ENCODE measurements at regions not wholly inside any gene's neighbourhood (a gene's known extent, or its start where the extent isn't known, plus 50 kb on each side); places are given as distances from the start of the nearest gene placed in this dataset.
A peak's percentile ranks its signal among the peaks of the same experiment; 100 is the strongest.

DNA sequence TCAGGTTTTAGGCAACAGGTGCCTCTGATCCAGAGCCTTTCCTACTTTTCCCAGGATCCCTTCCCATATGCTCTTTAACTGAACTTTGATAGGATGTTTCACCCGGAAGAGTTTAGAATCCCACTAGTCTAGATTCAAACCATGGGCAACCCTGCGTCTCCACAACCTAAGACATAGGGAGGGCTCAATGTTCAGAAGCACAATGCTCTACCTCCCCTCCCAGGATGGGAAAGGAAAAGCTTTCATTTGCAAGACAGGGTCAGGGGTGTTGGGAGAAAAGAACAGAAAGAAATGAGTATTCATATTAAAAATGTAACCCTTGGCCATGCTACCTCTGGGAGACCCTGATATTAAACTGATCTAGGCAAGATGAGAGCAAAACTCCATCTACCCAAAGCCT is 230.4 kb downstream of the MREG start:
- no peaks in the 10 kb centered on the region for H3K9me3 ChIP-seq (ENCODE audit: low read depth, low read length)
- TF ChIP-seq POLR2AphosphoS5 (IDR thresholded peaks at IDR 0.05; ENCODE audit: borderline replicate concordance, low read depth, low read length): no peak
- no peak for TF ChIP-seq FOXP2 (optimal IDR thresholded peaks at IDR 0.05; ENCODE audit: control extremely low read depth, extremely low read length, insufficient read depth)
- TF ChIP-seq EZH2 (IDR thresholded peaks at IDR 0.05): no peak
- H3K9ac ChIP-seq (ENCODE audit: insufficient read length): no peak overlapping the region
- no peak overlapping the region for H3K4me3 ChIP-seq
- no peaks in the 10 kb centered on the region for H3K36me3 ChIP-seq (ENCODE audit: insufficient read depth, low read length)
- no peak overlapping the region for H3K27ac ChIP-seq
- DNase-seq (ENCODE audit: low read depth, low spot score): no peak

DNA sequence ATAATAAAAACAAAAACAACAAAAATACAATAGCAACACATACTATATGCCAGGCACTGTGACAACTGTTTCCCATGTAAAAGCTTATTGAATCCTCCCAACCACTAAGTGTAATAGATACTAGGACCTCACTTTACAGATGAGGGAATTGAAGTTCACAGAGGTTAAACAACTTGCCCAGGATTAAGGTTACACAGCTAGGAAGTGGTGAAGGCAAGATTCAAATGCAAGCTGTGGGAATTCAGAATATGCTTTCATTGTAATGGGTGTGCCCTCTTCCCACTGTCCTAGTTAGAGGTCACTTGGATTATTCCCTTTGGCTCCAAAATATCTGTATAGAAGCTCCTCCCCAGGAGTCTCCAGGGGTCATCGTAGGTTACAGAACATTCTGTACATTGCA is 231.1 kb downstream of the MREG start:
- no peak overlapping the region for H3K9ac ChIP-seq (ENCODE audit: insufficient read length)
- no peaks in the 10 kb centered on the region for H3K9me3 ChIP-seq (ENCODE audit: low read depth, low read length)
- no peak overlapping the region for H3K4me3 ChIP-seq
- TF ChIP-seq FOXP2 (optimal IDR thresholded peaks at IDR 0.05; ENCODE audit: control extremely low read depth, extremely low read length, insufficient read depth) (no peak), EZH2 (IDR thresholded peaks at IDR 0.05) (no peak), POLR2AphosphoS5 (IDR thresholded peaks at IDR 0.05; ENCODE audit: borderline replicate concordance, low read depth, low read length) (no peak)
- no peak overlapping the region for H3K27ac ChIP-seq
- no peak for DNase-seq (ENCODE audit: low read depth, low spot score)
- H3K36me3 ChIP-seq (ENCODE audit: insufficient read depth, low read length): no peaks in the 10 kb centered on the region

DNA sequence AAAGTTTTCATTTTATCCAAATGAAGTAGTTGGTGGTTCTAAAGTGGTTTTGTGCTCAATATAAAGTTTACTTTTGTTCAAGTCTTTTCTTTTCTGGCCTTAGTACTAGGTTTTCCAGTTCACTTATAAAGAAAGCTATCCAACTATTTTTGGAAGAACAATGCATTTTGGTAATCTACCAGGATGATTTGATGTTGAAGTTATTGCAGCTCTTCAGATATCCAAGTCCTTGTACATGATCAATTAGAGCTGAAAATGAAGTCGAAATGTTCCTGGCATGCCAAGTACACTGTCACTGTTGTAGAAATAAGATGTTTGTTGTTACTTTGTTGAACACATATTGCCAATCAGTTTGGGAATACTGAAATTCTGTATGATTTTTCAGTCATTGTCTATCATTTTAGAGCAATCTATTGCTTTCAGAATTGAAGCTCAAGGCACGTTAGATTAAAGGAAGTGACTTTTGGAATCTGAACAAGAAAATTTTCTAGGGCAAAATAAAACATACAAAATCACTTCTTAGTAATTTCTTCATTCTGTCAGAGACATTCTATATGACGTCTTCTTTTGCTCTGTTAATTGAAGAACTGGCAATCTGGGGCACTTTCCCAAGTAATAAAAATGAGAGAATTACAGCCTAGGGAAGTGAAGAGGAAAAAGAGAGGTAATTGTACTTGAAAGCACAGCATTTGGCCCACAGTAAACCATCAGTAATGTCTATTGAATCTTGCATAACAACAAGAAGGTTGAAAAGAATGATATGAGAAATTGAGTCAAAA is 232.3 kb downstream of the MREG start:
- H3K27ac ChIP-seq: peak overlapping the region; percentile 2; the same call in 1 of the 2 replicates

DNA sequence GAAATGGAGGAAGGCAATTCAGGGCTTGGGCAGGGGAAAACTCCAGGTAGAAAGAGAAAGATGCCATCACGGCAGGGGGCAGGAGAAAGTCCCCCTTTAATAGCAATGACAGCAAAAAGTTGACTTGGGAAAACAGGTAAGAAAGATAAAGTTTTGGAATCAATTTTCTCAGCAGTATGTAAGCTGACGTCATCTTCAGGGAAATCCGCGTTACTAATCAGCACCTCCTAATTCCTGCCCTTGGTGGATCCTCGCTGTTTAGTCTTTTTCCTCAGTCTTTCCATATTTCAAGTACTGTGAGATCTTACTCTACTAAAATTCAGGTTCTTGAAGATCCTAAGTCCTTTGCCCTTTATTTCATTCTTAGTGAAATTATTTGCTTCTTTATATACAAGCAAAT is 233.0 kb downstream of the MREG start:
- no peaks in the 10 kb centered on the region for H3K36me3 ChIP-seq (ENCODE audit: insufficient read depth, low read length)
- no peak overlapping the region for H3K4me3 ChIP-seq
- no peak overlapping the region for H3K9ac ChIP-seq (ENCODE audit: insufficient read length)
- H3K9me3 ChIP-seq (ENCODE audit: low read depth, low read length): no peaks in the 10 kb centered on the region
- H3K27ac ChIP-seq: peak overlapping the region; percentile 2; the same call in 1 of the 2 replicates
- TF ChIP-seq POLR2AphosphoS5 (IDR thresholded peaks at IDR 0.05; ENCODE audit: borderline replicate concordance, low read depth, low read length) (no peak), FOXP2 (optimal IDR thresholded peaks at IDR 0.05; ENCODE audit: control extremely low read depth, extremely low read length, insufficient read depth) (no peak), EZH2 (IDR thresholded peaks at IDR 0.05) (no peak)
- DNase-seq (ENCODE audit: low read depth, low spot score): no peak

More for the DNA sequence above, 232.3 kb downstream of the MREG start:
- Histone ChIP-seq H3K9ac (ENCODE audit: insufficient read length) (no peak overlapping the region), H3K9me3 (ENCODE audit: low read depth, low read length) (no peaks in the 10 kb centered on the region), H3K36me3 (ENCODE audit: insufficient read depth, low read length) (no peaks in the 10 kb centered on the region), H3K4me3 (no peak overlapping the region)
- no peak for TF ChIP-seq FOXP2 (optimal IDR thresholded peaks at IDR 0.05; ENCODE audit: control extremely low read depth, extremely low read length, insufficient read depth)
- no peak for TF ChIP-seq EZH2 (IDR thresholded peaks at IDR 0.05)
- no peak for TF ChIP-seq POLR2AphosphoS5 (IDR thresholded peaks at IDR 0.05; ENCODE audit: borderline replicate concordance, low read depth, low read length)
- DNase-seq (ENCODE audit: low read depth, low spot score): no peak

DNA sequence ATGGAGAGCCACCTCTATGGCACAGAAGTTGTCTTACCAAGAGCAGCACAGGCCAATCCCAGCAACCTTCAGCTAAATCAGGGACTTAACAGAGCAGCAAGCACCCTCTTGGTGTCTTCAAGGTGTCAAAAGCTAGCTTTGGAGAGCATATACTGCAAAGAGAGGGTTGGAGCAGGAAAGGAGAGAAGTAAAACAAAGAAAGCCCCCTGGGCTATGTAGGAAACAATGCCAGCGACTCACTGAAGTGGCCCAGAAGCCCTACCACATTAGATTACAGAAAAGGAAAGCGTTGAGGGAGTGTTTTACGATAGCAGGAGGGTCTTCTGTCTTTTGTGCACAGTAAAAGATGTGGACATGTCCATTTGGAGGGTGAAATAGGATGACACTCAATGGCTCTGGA is 233.4 kb downstream of the MREG start:
- H3K9ac ChIP-seq (ENCODE audit: insufficient read length): no peak overlapping the region
- TF ChIP-seq EZH2 (IDR thresholded peaks at IDR 0.05): no peak
- TF ChIP-seq FOXP2 (optimal IDR thresholded peaks at IDR 0.05; ENCODE audit: control extremely low read depth, extremely low read length, insufficient read depth): no peak
- TF ChIP-seq POLR2AphosphoS5 (IDR thresholded peaks at IDR 0.05; ENCODE audit: borderline replicate concordance, low read depth, low read length): no peak
- H3K27ac ChIP-seq: no peak overlapping the region
- DNase-seq (ENCODE audit: low read depth, low spot score): no peak
- no peaks in the 10 kb centered on the region for H3K9me3 ChIP-seq (ENCODE audit: low read depth, low read length)
- H3K36me3 ChIP-seq (ENCODE audit: insufficient read depth, low read length): no peaks in the 10 kb centered on the region
- no peak overlapping the region for H3K4me3 ChIP-seq

DNA sequence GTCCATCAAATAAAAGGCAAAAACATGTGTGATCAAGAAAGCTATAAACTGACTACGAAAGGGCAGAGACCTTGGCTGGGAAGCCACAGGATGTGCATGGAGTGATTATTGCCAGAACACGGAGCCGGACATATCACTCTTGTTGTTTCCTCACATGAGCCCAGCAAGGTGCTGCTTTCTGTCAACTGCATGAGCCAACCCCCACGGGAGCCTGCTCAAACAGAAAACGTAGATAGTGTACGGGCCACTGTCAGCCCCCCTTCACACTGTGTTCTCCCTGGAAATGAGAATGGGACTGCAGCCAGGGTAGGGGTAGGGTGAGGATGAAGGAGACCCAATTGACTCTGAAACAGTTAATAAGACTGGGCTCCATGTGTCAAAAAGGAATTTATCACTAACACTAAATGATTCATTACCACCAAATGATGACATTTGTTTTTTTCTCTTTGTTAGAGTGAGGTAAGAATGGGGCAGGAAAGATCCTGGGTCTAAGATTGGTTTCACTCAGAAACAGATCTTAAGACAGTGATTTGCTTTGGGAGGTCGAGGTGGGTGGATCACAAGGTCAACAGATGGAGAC is 235.8 kb downstream of the MREG start:
- H3K4me3 ChIP-seq: no peak overlapping the region
- TF ChIP-seq EZH2 (IDR thresholded peaks at IDR 0.05) (no peak), POLR2AphosphoS5 (IDR thresholded peaks at IDR 0.05; ENCODE audit: borderline replicate concordance, low read depth, low read length) (no peak), FOXP2 (optimal IDR thresholded peaks at IDR 0.05; ENCODE audit: control extremely low read depth, extremely low read length, insufficient read depth) (no peak)
- H3K9ac ChIP-seq (ENCODE audit: insufficient read length): no peak overlapping the region
- no peak overlapping the region for H3K27ac ChIP-seq
- no peaks in the 10 kb centered on the region for H3K36me3 ChIP-seq (ENCODE audit: insufficient read depth, low read length)
- no peaks in the 10 kb centered on the region for H3K9me3 ChIP-seq (ENCODE audit: low read depth, low read length)
- DNase-seq (ENCODE audit: low read depth, low spot score): no peak

DNA sequence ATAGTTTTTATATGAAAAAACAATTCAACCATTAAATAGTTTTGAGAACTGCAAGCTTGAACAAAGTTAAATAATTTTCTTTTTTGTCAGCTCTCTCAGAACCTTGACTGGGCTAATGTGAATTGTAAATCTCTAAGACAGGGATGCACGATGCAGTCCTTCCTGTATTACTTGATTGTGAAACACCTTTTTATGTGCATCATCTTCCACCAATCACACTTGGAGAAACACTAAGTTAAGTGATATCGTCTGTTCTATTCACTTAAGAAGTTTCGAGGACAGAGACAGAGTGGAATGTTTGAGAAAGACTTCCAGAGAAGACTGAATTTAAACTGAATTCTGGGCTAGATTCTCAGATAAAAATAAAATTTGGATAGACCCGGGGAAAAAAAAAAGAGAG is 238.2 kb downstream of the MREG start:
- Histone ChIP-seq H3K27ac (no peak overlapping the region), H3K9ac (ENCODE audit: insufficient read length) (no peak overlapping the region), H3K36me3 (ENCODE audit: insufficient read depth, low read length) (no peaks in the 10 kb centered on the region), H3K4me3 (no peak overlapping the region), H3K9me3 (ENCODE audit: low read depth, low read length) (no peaks in the 10 kb centered on the region)
- no peak for TF ChIP-seq POLR2AphosphoS5 (IDR thresholded peaks at IDR 0.05; ENCODE audit: borderline replicate concordance, low read depth, low read length)
- no peak for TF ChIP-seq FOXP2 (optimal IDR thresholded peaks at IDR 0.05; ENCODE audit: control extremely low read depth, extremely low read length, insufficient read depth)
- TF ChIP-seq EZH2 (IDR thresholded peaks at IDR 0.05): no peak
- DNase-seq (ENCODE audit: low read depth, low spot score): no peak

DNA sequence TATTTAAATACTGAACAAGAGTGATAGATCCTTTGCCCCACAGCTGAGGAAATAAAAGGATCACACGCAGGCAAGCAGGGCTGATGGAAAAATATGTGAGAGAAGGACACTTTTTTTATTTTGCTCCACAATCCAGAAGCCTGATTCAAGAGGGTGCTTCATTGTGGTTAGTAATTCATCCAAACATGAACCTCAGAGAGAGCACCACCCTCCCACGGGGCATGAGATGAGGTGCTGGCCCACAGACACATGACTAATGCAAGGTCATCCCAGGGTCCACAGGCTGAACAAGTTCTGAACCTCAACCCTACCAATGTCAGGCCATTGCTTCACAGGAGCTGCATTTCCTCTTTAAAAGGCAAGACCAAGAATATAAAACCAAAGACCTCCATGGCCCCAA is 239.6 kb downstream of the MREG start:
- Histone ChIP-seq H3K4me3 (no peak overlapping the region; the same call in 1 of the 2 replicates), H3K9ac (ENCODE audit: insufficient read length) (no peak overlapping the region), H3K36me3 (ENCODE audit: insufficient read depth, low read length) (no peaks in the 10 kb centered on the region), H3K9me3 (ENCODE audit: low read depth, low read length) (0 out of 2 replicates have a peak, but pooled peaks cover under 1% of the 10 kb centered on the region), H3K27ac (no peak overlapping the region)
- DNase-seq (ENCODE audit: low read depth, low spot score): no peak
- TF ChIP-seq FOXP2 (optimal IDR thresholded peaks at IDR 0.05; ENCODE audit: control extremely low read depth, extremely low read length, insufficient read depth) (no peak), POLR2AphosphoS5 (IDR thresholded peaks at IDR 0.05; ENCODE audit: borderline replicate concordance, low read depth, low read length) (no peak)
